GM12864 (cell line): ENCODE measurements at regions not wholly inside any gene's neighbourhood (a gene's known extent, or its start where the extent isn't known, plus 50 kb on each side); places are given as distances from the start of the nearest gene placed in this dataset.

Experiments used
- DNase-seq: peaks from one replicate; pipeline ENCODE4 v3.0.0-alpha.2; 2011; ENCODE audit warnings: low read depth
- H3K4me3 ChIP-seq: 2 replicates; pipeline ENCODE4 v1.5.1; 2011; ENCODE audit warnings: mild to moderate bottlenecking, low read depth, low read length, control low read depth
- TF ChIP-seq, protein P1 (sequence below): IDR thresholded peaks from 2 replicates; pipeline ENCODE4 v1.5.1; 2011; ENCODE audit warnings: low read depth, mild to moderate bottlenecking, moderate library complexity, low read length, control low read depth, inconsistent platforms; ENCODE audit errors: missing control alignments

DNA sequence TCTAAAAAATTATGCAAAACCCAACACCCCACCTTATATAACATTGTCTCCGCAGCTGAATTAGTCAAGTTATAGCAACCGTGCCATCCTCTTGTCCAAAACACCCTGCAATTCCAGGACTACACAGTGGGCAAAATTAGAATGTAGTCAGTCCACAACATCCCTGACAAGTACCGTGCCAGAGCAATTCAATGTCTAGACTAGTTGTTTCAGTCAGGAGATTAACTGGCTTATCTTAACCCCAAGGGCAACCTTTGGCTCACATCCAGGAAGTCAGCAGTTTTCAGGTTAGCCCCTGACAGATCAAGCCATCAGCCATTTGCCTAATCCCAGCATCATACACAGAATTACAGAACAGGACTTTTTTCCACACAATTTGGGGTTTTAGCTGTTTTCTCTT, 240.8 kb upstream of the TMEM161B start:
- DNase-seq: no peak
- TF ChIP-seq, protein P1, sequence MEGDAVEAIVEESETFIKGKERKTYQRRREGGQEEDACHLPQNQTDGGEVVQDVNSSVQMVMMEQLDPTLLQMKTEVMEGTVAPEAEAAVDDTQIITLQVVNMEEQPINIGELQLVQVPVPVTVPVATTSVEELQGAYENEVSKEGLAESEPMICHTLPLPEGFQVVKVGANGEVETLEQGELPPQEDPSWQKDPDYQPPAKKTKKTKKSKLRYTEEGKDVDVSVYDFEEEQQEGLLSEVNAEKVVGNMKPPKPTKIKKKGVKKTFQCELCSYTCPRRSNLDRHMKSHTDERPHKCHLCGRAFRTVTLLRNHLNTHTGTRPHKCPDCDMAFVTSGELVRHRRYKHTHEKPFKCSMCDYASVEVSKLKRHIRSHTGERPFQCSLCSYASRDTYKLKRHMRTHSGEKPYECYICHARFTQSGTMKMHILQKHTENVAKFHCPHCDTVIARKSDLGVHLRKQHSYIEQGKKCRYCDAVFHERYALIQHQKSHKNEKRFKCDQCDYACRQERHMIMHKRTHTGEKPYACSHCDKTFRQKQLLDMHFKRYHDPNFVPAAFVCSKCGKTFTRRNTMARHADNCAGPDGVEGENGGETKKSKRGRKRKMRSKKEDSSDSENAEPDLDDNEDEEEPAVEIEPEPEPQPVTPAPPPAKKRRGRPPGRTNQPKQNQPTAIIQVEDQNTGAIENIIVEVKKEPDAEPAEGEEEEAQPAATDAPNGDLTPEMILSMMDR: no peak
- no peak overlapping the region for H3K4me3 ChIP-seq

DNA sequence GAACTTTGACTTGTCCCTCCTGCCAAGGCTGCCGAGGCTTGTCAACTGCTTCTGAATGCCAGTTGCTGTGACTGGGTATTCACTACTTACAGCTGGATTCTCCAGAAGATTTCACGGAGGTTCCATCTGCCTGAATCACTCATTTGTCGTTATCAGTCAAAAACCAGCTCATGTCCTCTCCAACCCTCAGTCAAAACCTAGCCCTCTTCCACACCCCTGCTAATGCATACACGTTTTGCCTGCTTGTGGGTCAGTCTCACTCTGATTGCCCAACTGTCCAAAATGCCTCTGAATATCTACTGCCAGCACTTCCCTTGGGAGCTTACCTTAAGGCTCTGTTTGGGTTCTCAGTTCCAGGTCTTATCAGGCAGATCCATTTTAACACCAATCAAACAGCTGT, 238.6 kb upstream of the TMEM161B start:
- no peak overlapping the region for H3K4me3 ChIP-seq
- no peak for DNase-seq
- TF ChIP-seq, protein P1: no peak

DNA sequence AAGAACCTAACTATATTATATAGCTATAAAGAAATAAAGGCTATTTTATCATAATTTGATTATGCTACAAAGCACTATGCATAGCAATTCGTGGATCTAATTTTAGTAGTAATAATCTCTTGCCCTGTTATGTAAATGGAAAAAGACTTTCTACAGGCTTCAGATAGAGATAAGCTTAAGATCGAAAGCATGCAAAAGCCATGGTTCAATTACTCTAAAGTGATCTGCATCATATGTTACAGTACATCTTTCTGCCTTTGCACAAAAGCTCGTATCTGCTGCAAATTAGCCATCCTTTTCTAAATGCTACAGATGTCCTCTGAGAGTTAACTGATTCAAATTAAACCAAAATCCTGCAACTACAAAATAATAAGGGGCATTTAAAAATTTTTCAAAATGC, 234.8 kb upstream of the TMEM161B start:
- TF ChIP-seq, protein P1: no peak
- no peak overlapping the region for H3K4me3 ChIP-seq
- DNase-seq: no peak

DNA sequence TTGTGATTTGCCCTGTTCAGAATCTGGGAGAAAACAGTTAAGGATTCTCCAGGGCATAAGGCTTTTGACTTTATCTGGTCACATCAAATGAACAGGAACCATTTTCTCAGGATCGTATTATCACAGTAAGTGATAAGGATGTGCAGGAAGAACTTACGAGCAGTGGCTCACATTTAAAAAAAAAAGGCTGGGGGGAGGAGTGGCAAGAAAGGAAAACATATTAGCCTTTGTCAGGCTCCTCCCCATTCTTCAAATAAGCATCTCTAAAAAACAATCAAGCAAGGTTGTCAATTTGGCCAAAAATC, 234.3 kb upstream of the TMEM161B start:
- no peak for DNase-seq
- TF ChIP-seq, protein P1: no peak
- peak overlapping the region; percentile 63; the same call in 1 of the 2 replicates for H3K4me3 ChIP-seq

DNA sequence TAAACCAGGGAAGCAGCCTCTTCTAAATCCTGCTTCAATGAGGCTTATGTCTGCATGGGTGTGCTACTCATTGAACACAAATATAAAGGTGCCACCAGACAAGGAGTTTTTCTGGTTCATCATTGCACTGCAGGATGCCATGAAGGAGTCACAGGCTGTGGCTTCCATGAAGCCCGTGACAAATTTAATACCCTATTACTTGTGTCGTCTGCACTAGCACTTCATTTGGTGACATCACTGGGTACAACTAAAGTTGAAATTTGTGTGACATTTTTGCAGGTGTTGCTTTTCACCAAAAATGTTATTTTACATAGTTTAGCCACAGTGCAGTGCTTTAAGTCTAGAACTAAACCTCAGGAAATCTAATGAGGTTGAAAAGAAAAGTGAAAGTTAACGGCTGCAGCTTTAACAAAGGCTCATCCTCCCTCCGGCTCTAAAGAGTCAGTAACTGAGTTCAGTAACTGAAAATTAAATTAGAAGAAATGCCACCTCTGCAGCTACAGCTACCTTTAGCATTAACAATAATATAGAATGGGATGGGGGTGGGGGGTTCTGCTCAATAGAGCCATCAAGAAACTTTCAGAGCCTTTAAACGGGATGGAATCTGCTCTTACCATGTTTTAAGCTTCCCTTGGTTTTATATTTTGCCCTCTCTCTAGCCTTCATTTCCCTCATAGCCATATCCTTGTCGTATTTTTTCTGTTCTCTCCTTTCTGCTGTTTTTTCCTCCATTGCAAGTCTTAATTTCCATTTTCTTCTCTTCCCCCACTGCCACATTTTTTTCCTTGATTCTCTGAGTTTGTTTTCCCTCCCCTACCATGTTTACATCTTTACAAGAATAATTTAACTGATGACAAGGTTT, 233.8 kb upstream of the TMEM161B start:
- peak overlapping the region; percentile 63 for H3K4me3 ChIP-seq
- peak; percentile 15 for DNase-seq

DNA sequence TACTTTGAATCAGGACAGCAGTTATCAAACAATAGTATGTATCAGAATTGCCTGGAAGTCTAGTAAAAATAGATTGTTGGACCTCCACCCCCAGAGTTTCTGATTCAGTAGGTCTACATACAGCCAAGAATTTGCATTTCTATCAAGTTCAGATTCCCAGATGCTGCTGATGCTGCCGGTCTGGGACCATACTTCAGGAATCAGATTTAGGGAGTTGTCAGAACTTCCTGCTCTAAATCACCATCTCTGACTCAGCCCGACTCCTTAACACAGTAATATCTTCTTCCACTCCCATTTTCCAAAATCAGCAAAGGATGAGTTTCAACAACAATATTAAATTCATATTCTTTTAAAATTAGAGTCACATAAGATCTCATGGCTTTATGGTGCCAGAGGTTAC, 227.2 kb upstream of the TMEM161B start:
- no peak for DNase-seq
- TF ChIP-seq, protein P1: no peak

More for the DNA sequence above, 233.8 kb upstream of the TMEM161B start:
- TF ChIP-seq, protein P1: no peak

DNA sequence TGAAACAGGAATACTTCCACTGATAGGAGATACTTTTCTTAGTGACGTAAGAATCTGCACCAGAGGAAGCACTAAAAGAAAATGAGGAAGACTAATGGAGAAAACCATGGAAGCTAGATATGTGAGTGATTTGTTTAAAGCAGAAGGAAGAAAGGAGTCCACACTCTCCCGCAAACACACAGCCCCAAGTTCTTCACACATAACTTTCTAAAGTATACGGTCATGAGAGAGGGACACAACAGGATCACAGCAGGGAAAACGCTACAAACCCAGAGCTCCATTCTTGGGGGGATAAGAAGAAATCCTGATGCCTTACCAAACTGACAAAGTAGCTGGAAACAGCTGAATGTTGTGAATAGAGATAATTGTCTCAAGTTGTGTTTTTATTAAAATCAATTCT, 222.2 kb upstream of the TMEM161B start:
- H3K4me3 ChIP-seq: no peak overlapping the region
- DNase-seq: no peak
- TF ChIP-seq, protein P1: no peak

More for the DNA sequence above, 227.2 kb upstream of the TMEM161B start:
- no peak overlapping the region for H3K4me3 ChIP-seq
